OCI-LY3 (cell line): ENCODE measurements at regions not wholly inside any gene's neighbourhood (a gene's known extent, or its start where the extent isn't known, plus 50 kb on each side); places are given as distances from the start of the nearest gene placed in this dataset.

Experiments used
- EZH2phosphoT487 ChIP-seq: fragments of 200-600 bp; shearing (Covaris generic); IDR thresholded peaks from 2 replicates; pipeline ENCODE4 v1.6.1; 2018; ENCODE audit warnings: antibody characterized with exemption, mixed run types, low read depth
- TF ChIP-seq, protein P1 (sequence below): fragments of 200-600, 300-600 bp; sonication (generic); IDR thresholded peaks from 2 replicates; pipeline ENCODE4 v1.5.1; 2014; ENCODE audit warnings: antibody characterized with exemption, low read length, low read depth

GRCh38 chr4:181645489-181645888 lies 597.7 kb upstream of the TENM3 start:
- TF ChIP-seq, protein P1, sequence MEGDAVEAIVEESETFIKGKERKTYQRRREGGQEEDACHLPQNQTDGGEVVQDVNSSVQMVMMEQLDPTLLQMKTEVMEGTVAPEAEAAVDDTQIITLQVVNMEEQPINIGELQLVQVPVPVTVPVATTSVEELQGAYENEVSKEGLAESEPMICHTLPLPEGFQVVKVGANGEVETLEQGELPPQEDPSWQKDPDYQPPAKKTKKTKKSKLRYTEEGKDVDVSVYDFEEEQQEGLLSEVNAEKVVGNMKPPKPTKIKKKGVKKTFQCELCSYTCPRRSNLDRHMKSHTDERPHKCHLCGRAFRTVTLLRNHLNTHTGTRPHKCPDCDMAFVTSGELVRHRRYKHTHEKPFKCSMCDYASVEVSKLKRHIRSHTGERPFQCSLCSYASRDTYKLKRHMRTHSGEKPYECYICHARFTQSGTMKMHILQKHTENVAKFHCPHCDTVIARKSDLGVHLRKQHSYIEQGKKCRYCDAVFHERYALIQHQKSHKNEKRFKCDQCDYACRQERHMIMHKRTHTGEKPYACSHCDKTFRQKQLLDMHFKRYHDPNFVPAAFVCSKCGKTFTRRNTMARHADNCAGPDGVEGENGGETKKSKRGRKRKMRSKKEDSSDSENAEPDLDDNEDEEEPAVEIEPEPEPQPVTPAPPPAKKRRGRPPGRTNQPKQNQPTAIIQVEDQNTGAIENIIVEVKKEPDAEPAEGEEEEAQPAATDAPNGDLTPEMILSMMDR, result no peak
- TF ChIP-seq EZH2phosphoT487, result no peak
